ENCODE measurements at regions not wholly inside any gene's neighbourhood (a gene's known extent, or its start where the extent isn't known, plus 50 kb on each side); places are given as distances from the start of the nearest gene placed in this dataset.

DNA sequence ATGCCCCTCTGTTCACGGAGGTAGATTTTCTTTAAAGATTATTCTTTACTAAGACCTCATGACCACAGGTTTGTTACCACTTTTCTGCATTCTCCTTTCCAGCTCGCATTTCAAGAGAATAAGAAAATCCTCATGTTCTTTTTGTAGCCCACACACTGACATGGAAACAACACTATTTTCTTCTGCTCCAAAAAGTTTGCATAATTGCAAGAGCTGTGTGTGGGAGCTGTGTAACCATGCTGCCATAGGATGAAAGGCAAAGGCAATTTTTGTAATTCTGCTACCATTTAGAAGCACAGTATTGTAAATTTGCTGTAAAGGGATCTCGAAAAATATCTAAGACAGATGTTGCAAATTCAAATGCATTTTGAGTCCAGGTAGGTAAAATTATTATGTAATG, 302.4 kb upstream of the EMCN start (continued):
- TF ChIP-seq TEAD1 (CRISPR knock-in tag; IDR thresholded peaks at IDR 0.05) (no peak), ELF4 (CRISPR knock-in tag; IDR thresholded peaks at IDR 0.05; ENCODE audit: low read depth) (no peak), ETV6 (CRISPR knock-in tag; IDR thresholded peaks at IDR 0.05) (no peak)

- H3K27ac Mint-ChIP-seq, result no peak overlapping the region
- ChIA-PET POLR2A (no interaction called here), CTCF (no interaction called here)
- peaks cover 11% of the 10 kb centered on the region for H3K4me1 Mint-ChIP-seq
- ATAC-seq (no peak), DNase-seq (ENCODE audit: low spot score) (no peak)
- no peaks in the 10 kb centered on the region for H3K9me3 Mint-ChIP-seq
- H3K36me3 Mint-ChIP-seq, result no peaks in the 10 kb centered on the region
- H3K27me3 Mint-ChIP-seq (ENCODE audit: low read depth), result no peaks in the 10 kb centered on the region
- H3K4me3 Mint-ChIP-seq, result no peak overlapping the region
- TF ChIP-seq HMGA2 (CRISPR knock-in tag; IDR thresholded peaks at IDR 0.05) (no peak), PRDM15 (CRISPR knock-in tag; IDR thresholded peaks at IDR 0.05) (no peak), E2F4 (CRISPR knock-in tag; IDR thresholded peaks at IDR 0.05; ENCODE audit: borderline replicate concordance, low read depth) (no peak), ZSCAN18 (CRISPR knock-in tag; IDR thresholded peaks at IDR 0.05) (no peak), MYBL2 (CRISPR knock-in tag; IDR thresholded peaks at IDR 0.05) (no peak), SOX15 (CRISPR knock-in tag; IDR thresholded peaks at IDR 0.05) (no peak), ATF2 (CRISPR knock-in tag; IDR thresholded peaks at IDR 0.05; ENCODE audit: borderline replicate concordance, low read depth) (no peak), AR (CRISPR knock-in tag; IDR thresholded peaks at IDR 0.05) (no peak), NFATC4 (CRISPR knock-in tag; IDR thresholded peaks at IDR 0.05) (no peak), TEAD4 (CRISPR knock-in tag; IDR thresholded peaks at IDR 0.05) (no peak), TEAD1 (CRISPR knock-in tag; IDR thresholded peaks at IDR 0.05) (no peak), CREM (CRISPR knock-in tag; IDR thresholded peaks at IDR 0.05) (no peak), ZMAT4 (CRISPR knock-in tag; IDR thresholded peaks at IDR 0.05) (no peak)
- TF ChIP-seq, protein P1, sequence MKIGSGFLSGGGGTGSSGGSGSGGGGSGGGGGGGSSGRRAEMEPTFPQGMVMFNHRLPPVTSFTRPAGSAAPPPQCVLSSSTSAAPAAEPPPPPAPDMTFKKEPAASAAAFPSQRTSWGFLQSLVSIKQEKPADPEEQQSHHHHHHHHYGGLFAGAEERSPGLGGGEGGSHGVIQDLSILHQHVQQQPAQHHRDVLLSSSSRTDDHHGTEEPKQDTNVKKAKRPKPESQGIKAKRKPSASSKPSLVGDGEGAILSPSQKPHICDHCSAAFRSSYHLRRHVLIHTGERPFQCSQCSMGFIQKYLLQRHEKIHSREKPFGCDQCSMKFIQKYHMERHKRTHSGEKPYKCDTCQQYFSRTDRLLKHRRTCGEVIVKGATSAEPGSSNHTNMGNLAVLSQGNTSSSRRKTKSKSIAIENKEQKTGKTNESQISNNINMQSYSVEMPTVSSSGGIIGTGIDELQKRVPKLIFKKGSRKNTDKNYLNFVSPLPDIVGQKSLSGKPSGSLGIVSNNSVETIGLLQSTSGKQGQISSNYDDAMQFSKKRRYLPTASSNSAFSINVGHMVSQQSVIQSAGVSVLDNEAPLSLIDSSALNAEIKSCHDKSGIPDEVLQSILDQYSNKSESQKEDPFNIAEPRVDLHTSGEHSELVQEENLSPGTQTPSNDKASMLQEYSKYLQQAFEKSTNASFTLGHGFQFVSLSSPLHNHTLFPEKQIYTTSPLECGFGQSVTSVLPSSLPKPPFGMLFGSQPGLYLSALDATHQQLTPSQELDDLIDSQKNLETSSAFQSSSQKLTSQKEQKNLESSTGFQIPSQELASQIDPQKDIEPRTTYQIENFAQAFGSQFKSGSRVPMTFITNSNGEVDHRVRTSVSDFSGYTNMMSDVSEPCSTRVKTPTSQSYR (CRISPR knock-in tag; IDR thresholded peaks at IDR 0.05), result no peak
- TF ChIP-seq, protein P2, sequence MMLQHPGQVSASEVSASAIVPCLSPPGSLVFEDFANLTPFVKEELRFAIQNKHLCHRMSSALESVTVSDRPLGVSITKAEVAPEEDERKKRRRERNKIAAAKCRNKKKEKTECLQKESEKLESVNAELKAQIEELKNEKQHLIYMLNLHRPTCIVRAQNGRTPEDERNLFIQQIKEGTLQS (CRISPR knock-in tag; conservative IDR thresholded peaks at IDR 0.05), result no peak
- TF ChIP-seq, protein P3, sequence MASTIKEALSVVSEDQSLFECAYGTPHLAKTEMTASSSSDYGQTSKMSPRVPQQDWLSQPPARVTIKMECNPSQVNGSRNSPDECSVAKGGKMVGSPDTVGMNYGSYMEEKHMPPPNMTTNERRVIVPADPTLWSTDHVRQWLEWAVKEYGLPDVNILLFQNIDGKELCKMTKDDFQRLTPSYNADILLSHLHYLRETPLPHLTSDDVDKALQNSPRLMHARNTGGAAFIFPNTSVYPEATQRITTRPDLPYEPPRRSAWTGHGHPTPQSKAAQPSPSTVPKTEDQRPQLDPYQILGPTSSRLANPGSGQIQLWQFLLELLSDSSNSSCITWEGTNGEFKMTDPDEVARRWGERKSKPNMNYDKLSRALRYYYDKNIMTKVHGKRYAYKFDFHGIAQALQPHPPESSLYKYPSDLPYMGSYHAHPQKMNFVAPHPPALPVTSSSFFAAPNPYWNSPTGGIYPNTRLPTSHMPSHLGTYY (CRISPR knock-in tag; IDR thresholded peaks at IDR 0.05), result no peak
- TF ChIP-seq, protein P4, sequence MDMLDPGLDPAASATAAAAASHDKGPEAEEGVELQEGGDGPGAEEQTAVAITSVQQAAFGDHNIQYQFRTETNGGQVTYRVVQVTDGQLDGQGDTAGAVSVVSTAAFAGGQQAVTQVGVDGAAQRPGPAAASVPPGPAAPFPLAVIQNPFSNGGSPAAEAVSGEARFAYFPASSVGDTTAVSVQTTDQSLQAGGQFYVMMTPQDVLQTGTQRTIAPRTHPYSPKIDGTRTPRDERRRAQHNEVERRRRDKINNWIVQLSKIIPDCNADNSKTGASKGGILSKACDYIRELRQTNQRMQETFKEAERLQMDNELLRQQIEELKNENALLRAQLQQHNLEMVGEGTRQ (CRISPR knock-in tag; IDR thresholded peaks at IDR 0.05), result no peak
These were observed 301.7 kb upstream of the EMCN start for GRCh38 chr4:100819505-100819904.
